GM19463 (cell line): ENCODE measurements at regions not wholly inside any gene's neighbourhood (a gene's known extent, or its start where the extent isn't known, plus 50 kb on each side); places are given as distances from the start of the nearest gene placed in this dataset.

Experiments
- ATAC-seq: cut with Tn5 transposase; IDR thresholded peaks from one replicate; pipeline ENCODE4 v1.9.1; 2021; ENCODE audit warnings: mild to moderate bottlenecking, moderate library complexity; ENCODE audit not compliant: unreplicated experiment

DNA sequence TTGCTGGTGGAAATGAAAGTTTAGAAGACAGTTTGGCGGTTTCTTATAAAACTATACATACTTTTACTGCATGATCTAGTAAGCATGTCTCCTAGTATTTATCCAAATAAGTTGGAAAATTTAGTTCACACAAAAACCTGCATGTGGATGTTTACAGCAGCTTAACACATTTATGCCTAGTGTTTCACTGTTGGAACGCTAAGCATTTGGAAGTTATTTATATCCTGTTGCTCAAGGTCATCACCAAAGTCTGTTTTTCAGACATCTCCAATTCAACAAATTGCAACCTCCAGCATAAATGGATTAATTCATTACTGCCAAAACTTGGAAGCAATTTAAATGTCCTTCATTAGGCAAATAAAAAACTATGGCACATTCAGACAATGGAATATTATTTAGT is 461.8 kb downstream of the SUCLA2 start:
- ATAC-seq: no peak

DNA sequence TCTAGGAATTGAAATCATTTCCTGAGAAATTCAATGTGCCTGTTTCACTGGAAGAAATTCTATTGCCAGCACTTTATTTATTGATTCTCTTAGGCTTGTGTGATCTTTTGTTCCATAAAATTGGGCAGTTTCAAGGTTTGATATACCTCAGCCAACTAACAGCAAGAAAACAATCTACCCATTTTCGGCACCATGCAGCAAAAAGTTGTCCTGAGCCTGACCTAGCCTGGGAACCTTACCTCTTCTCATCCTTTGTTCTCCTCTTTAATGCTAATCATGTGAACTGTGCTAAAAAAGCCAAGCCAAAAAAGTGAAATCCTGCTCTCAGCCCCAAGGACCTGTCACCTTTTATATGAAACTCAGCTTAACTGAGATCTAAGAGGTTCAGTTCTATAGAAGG is 477.3 kb downstream of the SUCLA2 start:
- no peak for ATAC-seq

DNA sequence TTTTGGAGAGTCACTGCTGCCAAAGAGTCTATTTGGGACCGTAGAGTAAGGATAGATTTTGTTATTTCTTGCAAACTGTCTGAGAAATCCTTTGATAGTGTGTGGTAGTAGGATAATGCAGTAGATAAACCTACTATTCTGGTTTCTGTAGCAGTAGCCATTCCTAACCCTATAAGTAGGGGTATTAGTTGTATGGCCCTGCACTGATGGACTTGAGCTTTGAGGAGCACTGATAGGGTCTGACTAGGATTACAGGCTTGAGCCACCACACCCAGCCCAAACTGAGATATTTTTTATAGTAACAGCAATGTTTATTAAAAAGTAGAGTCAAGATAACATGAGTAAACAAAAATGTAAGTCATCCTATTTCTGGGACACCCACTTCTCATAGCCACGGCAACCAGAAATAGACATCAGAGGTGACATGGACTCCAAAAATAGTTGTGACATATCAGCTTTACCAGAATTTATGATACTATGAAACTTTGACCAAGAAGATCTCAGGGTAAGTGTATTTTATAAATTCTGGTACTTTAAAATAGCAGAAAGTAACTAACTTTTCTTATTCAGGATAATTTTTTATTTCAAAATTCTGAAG is 479.1 kb downstream of the SUCLA2 start:
- ATAC-seq: no peak

GRCh38 chr13:47519626-47520025 is 481.4 kb downstream of the SUCLA2 start:
- no peak for ATAC-seq

DNA sequence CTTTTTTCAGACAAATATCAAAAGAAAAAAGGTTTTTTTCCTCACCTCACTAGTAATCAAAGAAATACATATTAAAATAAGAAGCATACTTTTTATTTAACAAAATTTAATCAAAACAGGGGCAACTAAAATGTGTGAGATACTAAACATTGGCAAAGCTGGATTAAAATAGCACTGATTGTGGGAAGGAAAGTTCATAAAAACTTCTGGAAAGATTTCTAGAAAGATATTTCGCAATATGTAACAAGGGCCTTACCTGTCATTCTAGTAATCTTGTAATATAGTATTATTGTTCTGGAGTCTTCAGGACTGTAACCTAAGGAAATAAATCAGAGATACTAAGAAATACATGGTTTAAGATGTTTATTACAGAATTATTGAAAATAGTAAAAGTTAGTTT is 482.5 kb downstream of the SUCLA2 start:
- ATAC-seq: no peak

DNA sequence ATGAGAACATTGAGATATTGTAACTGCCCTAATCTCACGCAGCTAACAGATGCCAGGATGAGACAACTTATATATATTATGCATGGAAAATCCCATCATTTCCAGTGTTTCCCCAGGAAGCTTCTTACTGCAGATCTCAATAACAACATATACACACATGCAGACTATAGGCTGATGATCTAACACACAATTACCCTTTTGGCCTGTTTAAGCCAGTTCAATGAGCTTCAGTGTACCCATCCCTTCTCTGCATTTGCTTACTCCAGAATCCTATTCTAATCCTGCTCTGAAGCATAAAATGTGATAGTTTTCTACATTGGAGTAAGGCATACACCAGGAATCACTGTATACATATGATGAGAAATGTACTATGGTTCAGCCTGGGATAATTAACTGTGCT is 489.4 kb downstream of the SUCLA2 start:
- no peak for ATAC-seq

GRCh38 chr13:47508527-47509228 is 492.4 kb downstream of the SUCLA2 start:
- ATAC-seq: no peak

- ATAC-seq: no peak
These were observed 497.6 kb downstream of the SUCLA2 start for GRCh38 chr13:47503475-47503874.

GRCh38 chr13:47502166-47502565 is 498.9 kb downstream of the SUCLA2 start:
- ATAC-seq: no peak

GRCh38 chr13:47499358-47500150 is 501.5 kb downstream of the SUCLA2 start:
- no peak for ATAC-seq

DNA sequence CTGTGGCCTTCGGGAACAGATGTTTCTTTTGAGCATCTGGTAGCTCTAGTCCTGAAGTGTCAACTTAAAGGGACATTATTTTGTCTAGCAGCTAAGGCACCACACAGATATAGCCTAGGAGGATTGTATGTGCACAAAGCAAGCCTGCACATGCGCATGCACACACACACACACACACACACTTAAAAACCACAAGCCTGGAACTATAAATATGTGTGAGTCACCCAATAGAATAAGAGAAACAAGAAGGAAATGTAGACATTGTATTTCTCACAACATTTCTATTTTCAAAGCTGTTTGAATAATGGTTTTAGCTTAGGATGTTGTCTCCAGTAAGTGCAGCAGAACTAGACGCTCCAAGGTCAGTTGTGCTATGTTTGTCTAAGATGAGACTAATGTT is 516.5 kb downstream of the SUCLA2 start:
- no peak for ATAC-seq

DNA sequence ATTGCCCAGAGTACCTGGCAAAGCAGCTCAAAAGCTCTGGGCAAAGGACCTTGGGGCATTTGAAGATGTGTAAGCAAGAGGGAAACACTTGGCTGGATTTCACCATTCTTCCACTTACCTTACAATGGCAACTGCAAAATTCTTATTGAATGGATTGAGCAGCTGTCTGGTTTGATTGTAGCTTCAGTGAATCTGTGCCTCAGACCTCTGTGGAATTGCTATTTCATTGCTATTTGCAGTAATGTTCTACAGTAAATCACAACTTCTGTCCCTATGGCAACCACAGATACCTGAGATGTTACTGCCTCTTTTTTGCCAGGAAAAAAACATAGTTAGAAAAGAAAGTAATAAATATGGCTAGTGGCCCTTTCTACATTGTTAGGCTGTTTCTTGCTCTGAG is 519.5 kb downstream of the SUCLA2 start:
- ATAC-seq: no peak

DNA sequence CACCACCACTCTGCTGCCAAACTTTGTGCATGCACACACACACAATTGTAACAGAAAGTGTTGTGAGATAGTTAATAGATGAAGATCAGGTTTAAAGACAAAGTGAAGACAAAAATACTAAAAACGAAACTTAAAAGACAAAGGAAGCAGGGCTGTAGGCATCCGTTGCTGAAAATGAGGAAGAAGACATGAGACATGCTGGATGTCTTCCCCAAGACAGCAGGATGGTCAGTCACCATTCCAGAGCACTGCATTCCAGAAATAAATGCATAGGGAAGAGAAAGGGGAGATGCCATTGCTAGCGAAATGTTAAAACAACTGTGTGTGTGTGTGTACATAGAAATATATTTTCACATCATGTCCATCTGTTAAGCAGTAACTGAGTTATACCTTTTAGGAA is 520.1 kb downstream of the SUCLA2 start:
- no peak for ATAC-seq

DNA sequence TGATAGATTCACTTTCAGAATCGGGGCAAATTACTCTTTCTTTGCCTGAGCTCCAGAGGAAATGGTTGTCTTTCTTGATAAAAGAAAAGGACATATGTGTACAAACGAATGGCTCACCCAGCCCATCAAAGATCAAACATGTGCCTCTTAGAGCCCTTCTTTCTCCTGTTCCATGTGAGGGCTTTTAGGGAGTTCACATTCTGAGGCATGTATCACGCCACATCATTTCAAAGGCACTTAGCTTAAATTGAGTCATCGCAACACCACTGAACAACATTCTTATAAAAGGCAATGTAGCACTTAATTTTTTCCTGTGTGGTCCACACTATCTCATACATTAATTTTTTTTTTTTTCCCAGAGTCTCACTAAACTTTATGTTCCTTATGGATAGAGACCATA is 521.0 kb downstream of the SUCLA2 start:
- ATAC-seq: no peak

DNA sequence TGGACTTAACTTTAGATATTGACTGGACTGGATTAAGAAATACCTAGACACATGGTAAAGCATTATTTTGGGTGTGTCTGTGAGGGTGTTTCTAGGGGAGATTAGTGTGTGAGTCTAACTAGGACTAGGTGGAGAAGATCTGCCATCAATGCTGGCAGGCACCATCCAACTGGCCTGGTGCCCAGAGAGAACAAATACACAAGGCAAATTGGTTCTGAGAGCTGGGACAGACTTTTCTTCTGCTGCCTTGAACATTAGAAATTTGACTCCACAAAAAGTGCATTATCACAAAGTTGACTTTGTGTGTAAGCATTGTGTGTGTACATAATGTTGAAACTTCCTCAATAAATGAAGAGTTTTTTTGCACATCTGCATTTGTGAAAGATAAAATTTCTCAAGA is 522.1 kb downstream of the SUCLA2 start:
- ATAC-seq: no peak

- ATAC-seq: no peak
These were observed 525.6 kb downstream of the SUCLA2 start for GRCh38 chr13:47475441-47475948.

DNA sequence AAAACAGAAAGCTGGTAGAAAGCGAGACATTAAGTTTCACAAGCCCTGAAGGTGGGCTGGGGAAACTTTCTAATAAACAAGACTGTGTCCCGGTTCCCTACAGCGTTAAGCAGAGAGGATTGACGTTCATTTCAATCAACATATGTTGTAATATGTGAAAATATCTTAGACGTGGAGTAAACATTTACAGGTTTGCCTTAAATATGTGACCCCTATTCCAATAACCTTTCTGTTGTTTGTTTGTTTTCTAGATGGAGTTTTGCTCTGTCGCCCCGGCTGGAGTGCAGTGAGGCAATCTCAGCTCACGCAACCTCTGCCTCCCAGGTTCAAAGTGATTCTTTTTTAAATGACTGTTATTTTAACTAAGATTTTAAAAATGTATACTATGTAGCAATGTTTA is 526.2 kb downstream of the SUCLA2 start:
- ATAC-seq: no peak

DNA sequence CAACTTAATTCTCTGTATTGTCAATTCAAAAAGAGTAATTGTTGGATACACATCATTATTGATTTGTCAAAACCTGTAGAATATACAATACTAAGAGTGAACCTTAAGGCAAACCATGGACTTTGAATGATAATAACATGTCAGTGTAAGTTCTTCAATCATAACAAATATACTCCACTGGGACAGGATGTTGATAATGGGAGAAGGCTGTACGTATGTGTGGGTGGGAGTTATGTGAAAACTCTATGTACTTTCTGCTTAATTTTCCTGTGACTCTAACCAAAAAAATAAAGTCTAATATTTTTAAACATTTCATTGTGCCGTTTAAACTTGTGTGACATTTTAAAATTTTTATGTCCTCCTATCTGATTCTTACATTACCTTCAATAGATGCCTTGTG is 526.7 kb downstream of the SUCLA2 start:
- no peak for ATAC-seq

DNA sequence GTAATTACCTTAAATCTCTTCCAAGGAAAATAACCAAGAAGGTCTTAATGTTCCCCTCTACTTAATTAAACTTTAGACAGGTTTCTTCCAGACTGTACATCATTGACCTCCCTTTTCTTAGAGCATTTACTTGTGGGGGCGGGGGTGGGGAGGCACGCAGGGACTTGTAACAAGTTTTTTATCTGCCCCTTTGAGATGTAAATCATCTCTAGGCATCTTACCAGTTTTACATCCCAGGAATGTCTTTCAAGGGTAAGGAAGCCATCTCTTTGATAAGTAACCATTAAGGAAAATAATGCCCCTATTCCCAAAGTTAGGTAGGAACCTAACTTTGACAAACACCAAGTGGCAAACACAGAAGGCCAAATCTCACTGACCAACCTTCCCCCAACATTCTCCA is 528.6 kb downstream of the SUCLA2 start:
- ATAC-seq: no peak

GRCh38 chr13:47463726-47464125 is 537.3 kb downstream of the SUCLA2 start:
- no peak for ATAC-seq

- ATAC-seq: no peak
These were observed 538.1 kb downstream of the SUCLA2 start for GRCh38 chr13:47463002-47463401.

- ATAC-seq: no peak
These were observed 539.3 kb downstream of the SUCLA2 start for GRCh38 chr13:47461816-47462215.
